Transverse colon (tissue), 4 donors: ENCODE measurements at regions not wholly inside any gene's neighbourhood (a gene's known extent, or its start where the extent isn't known, plus 50 kb on each side); places are given as distances from the start of the nearest gene placed in this dataset.

Source experiments
- DNase-seq: peaks from one replicate; pipeline ENCODE4 v3.0.0-alpha.2; 2019
- H3K27ac ChIP-seq, 4 donors: fragments of 200-600 bp; sonication (generic); 2 replicates each; pipeline ENCODE4 v1.5.1; 2016 to 2018; ENCODE audit warnings: inconsistent platforms in 4 of 4
- H3K27me3 ChIP-seq: fragments of 200-600 bp; sonication (generic); 2 replicates; pipeline ENCODE4 v1.5.1; 2017; ENCODE audit warnings: inconsistent platforms
- H3K36me3 ChIP-seq, 4 donors: fragments of 200-600 bp; sonication (generic); 2 replicates each; pipeline ENCODE4 v1.5.1; 2017 to 2019; ENCODE audit warnings: inconsistent platforms in 4 of 4
- H3K4me1 ChIP-seq, 4 donors: fragments of 200-600 bp; sonication (generic); 2 replicates each; pipeline ENCODE4 v1.5.1; 2017 to 2020; ENCODE audit warnings: inconsistent platforms in 4 of 4
- H3K4me3 ChIP-seq, 4 donors: fragments of 200-600 bp; sonication (generic); 1 replicate in 1 of 4; 2 replicates in 3 of 4; pipeline versions ENCODE4 v1.5.1 to v1.6.1; 2017 to 2019; ENCODE audit warnings: inconsistent platforms in 4 of 4
- H3K9me3 ChIP-seq, 2 donors: fragments of 200-600 bp; sonication (generic); 2 replicates each; pipeline ENCODE4 v1.5.1; 2017 to 2019; ENCODE audit warnings: inconsistent platforms in 2 of 2
- CTCF ChIP-seq, 5 experiments: fragments of 200-600 bp in 3 of 5; fragments of 450-650 bp in 2 of 5; sonication (generic) in 3 of 5; IDR thresholded peaks; 1 replicate in 2 of 5; 2 replicates in 3 of 5; pipeline ENCODE4 v1.5.1; 2016 to 2017; ENCODE audit warnings: antibody characterized with exemption in 5 of 5, inconsistent platforms in 3 of 5, mild to moderate bottlenecking in 2 of 5, moderate library complexity in 1 of 5
- EP300 ChIP-seq: sonication (generic); formaldehyde crosslinking; IDR thresholded peaks from one replicate; pipeline ENCODE4 v1.6.1; 2017; ENCODE audit warnings: antibody characterized with exemption, low read depth
- POLR2A ChIP-seq: fragments of 450-650 bp; IDR thresholded peaks from one replicate; pipeline ENCODE4 v1.6.1; 2016; ENCODE audit warnings: antibody characterized with exemption, mild to moderate bottlenecking, moderate library complexity
- POLR2AphosphoS5 ChIP-seq, 3 donors: sonication (generic); formaldehyde crosslinking; IDR thresholded peaks; one replicate each; pipeline ENCODE4 v1.6.1; 2016; ENCODE audit warnings: antibody characterized with exemption in 3 of 3
- WGBS, 2 donors: methylation state at CpG; one replicate each; pipeline ENCODE4 v1.1.5; 2018; ENCODE audit warnings: low coverage in 1 of 2; 5-methylcytosine and 5-hydroxymethylcytosine counted together
- in situ Hi-C, 4 donors: fragments of 200-750 bp; cut with MboI; loops; one replicate each; pipeline versions ENCODE4 v1.15.0 to v1.15.1; 2017; ENCODE audit warnings: low sequenced_read_pairs in 3 of 4, low pct_ligation_motif_present in 1 of 4, low pct_unique_long_range_greater_than_20kb in 1 of 4
- intact Hi-C: fragments of 100-400 bp; cut with DNase I; formaldehyde crosslinking; loops from one replicate; pipeline ENCODE4 v1.15.1; 2023; ENCODE audit warnings: low total_unique reads

GRCh38 chrX:149372866-149373265 lies 132.2 kb downstream of the IDS start:
- Histone ChIP-seq H3K4me1 (no peaks in the 10 kb centered on the region), H3K4me3 (no peak overlapping the region), H3K27ac (no peak overlapping the region), H3K36me3 (no peaks in the 10 kb centered on the region), H3K27me3 (no peaks in the 10 kb centered on the region), H3K9me3 (no peaks in the 10 kb centered on the region)
- in situ Hi-C loops = no loop called here
- intact Hi-C loops = no loop called here
- no peak for DNase-seq
- no peak for TF ChIP-seq EP300
- 10% methylated on average over 2 of the region's 2 CpGs; no CpG with 5 or more reads in 1 of the 2 donors for WGBS, 2 donors

GRCh38 chrX:149371986-149372385 lies 133.1 kb downstream of the IDS start:
- WGBS, 2 donors = 63% methylated on average over 3 of the region's 3 CpGs; no CpG with 5 or more reads in 1 of the 2 donors
- in situ Hi-C loops = no loop called here
- intact Hi-C loops = no loop called here

GRCh38 chrX:149370097-149370496 lies 135.0 kb downstream of the IDS start:
- no peak for DNase-seq
- Histone ChIP-seq H3K4me3 (no peak overlapping the region), H3K4me1 (no peaks in the 10 kb centered on the region), H3K27ac (no peak overlapping the region), H3K9me3 (no peaks in the 10 kb centered on the region), H3K27me3 (no peaks in the 10 kb centered on the region), H3K36me3 (no peaks in the 10 kb centered on the region)
- TF ChIP-seq CTCF (IDR thresholded peaks at IDR 0.05) = no peak
- no peak for TF ChIP-seq POLR2A
- TF ChIP-seq EP300 = no peak
- TF ChIP-seq POLR2AphosphoS5 (IDR thresholded peaks at IDR 0.05) = no peak
- in situ Hi-C loops = no loop called here
- 78 to 100% methylated on average over 2 to 6 of the region's 6 CpGs for WGBS, 2 donors
- intact Hi-C loops = no loop called here

More at GRCh38 chrX:149371986-149372385, 133.1 kb downstream of the IDS start:
- Histone ChIP-seq H3K36me3 (no peaks in the 10 kb centered on the region), H3K27ac (no peak overlapping the region), H3K9me3 (no peaks in the 10 kb centered on the region), H3K27me3 (no peaks in the 10 kb centered on the region), H3K4me1 (no peaks in the 10 kb centered on the region), H3K4me3 (no peak overlapping the region)
- DNase-seq = no peak
- TF ChIP-seq CTCF (IDR thresholded peaks at IDR 0.05) = no peak
- TF ChIP-seq EP300 = no peak
- TF ChIP-seq POLR2AphosphoS5 (IDR thresholded peaks at IDR 0.05) = no peak
- TF ChIP-seq POLR2A = no peak

- no peaks in the 10 kb centered on the region for H3K4me1 ChIP-seq
- no peak overlapping the region for H3K27ac ChIP-seq
- no peaks in the 10 kb centered on the region for H3K9me3 ChIP-seq
- intact Hi-C loops = no loop called here
- in situ Hi-C loops = no loop called here
- DNase-seq = no peak
- no peak for TF ChIP-seq CTCF (IDR thresholded peaks at IDR 0.05)
- no peak for TF ChIP-seq POLR2AphosphoS5 (IDR thresholded peaks at IDR 0.05)
- TF ChIP-seq POLR2A = no peak
- no peak for TF ChIP-seq EP300
- no peaks in the 10 kb centered on the region for H3K27me3 ChIP-seq
- H3K36me3 ChIP-seq = no peaks in the 10 kb centered on the region
- H3K4me3 ChIP-seq = no peak overlapping the region
Observed at GRCh38 chrX:149365552-149365951, 139.6 kb downstream of the IDS start.

GRCh38 chrX:149365061-149365460 lies 140.0 kb downstream of the IDS start:
- Histone ChIP-seq H3K27me3 (no peaks in the 10 kb centered on the region), H3K27ac (no peak overlapping the region), H3K36me3 (no peaks in the 10 kb centered on the region), H3K4me1 (no peaks in the 10 kb centered on the region), H3K9me3 (no peaks in the 10 kb centered on the region), H3K4me3 (no peak overlapping the region)
- 73 to 100% methylated on average over 1 of the region's 1 CpG for WGBS, 2 donors
- TF ChIP-seq POLR2A (no peak), EP300 (no peak), POLR2AphosphoS5 (IDR thresholded peaks at IDR 0.05) (no peak), CTCF (IDR thresholded peaks at IDR 0.05) (no peak)
- DNase-seq = no peak
- in situ Hi-C loops = no loop called here
- intact Hi-C loops = no loop called here
